ENCODE measurements at regions not wholly inside any gene's neighbourhood (a gene's known extent, or its start where the extent isn't known, plus 50 kb on each side); places are given as distances from the start of the nearest gene placed in this dataset.

DNA sequence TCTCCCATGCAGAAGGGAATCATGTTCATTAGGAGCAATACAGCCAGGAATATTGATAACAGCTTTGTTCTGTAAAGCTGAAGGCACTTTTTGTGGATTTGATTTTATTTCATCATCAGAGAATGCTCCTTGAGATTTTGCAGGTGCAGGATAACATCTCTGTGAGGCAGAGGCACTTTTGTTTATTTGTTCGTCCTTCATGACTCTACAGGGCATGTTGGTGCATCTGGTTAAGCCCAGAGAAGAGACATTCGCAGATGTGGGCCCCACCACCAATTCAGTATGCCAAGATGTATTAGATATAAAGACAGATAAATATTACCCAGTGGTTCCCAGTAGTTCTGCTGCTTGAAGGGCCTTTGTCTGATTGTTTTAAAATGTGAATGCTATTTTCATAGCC, 368.1 kb upstream of the SEMA6D start:
- no peak overlapping the region for H3K4me2 ChIP-seq (ENCODE audit: low read depth, low read length)
- ATAC-seq (ENCODE audit: low read depth) (no peak), DNase-seq (no peak)
- dilution Hi-C loops (cut with HindIII; ENCODE audit: low sequenced_read_pairs, unreplicated experiment) (no loop called here), intact Hi-C loops (cut with micrococcal nuclease) (no loop called here), in situ Hi-C loops (cut with MboI; ENCODE audit: low sequenced_read_pairs) (no loop called here)
- H3K9me1 ChIP-seq (ENCODE audit: insufficient read depth, low read length) = no peaks in the 10 kb centered on the region
- H2AFZ ChIP-seq (replicated peaks; ENCODE audit: low read length, poor library complexity) = no peak overlapping the region
- no peak overlapping the region for H2BK5ac ChIP-seq (ENCODE audit: low read depth, low read length, poor library complexity, severe bottlenecking)
- no peak overlapping the region for H2BK15ac ChIP-seq (ENCODE audit: low read depth, low read length)
- peaks cover 2% of the 10 kb centered on the region; the same call in 1 of the 2 replicates for H3K4me1 ChIP-seq (ENCODE audit: control insufficient read depth, insufficient read depth, low read length)
- no peak overlapping the region for H2AK5ac ChIP-seq (ENCODE audit: low read depth, low read length)
- POLR2A ChIA-PET (ENCODE audit: unreplicated experiment) = no interaction called here
- H3K23ac ChIP-seq (ENCODE audit: low read depth, low read length) = no peak overlapping the region
- no peak overlapping the region for H3K4me3 ChIP-seq (ENCODE audit: insufficient read depth, low read depth, low read length)
- H3K4ac ChIP-seq (ENCODE audit: low read depth, low read length) = no peak overlapping the region
- no TSS peak for BruUV-seq (replicated peaks)
- CTCF ChIA-PET = no interaction called here
- no peak overlapping the region for H2BK120ac ChIP-seq (ENCODE audit: low read depth, low read length)
- no peaks in the 10 kb centered on the region for H3K79me1 ChIP-seq (ENCODE audit: low read depth in 1 of 2, low read length in 2 of 2)
- H3K27ac ChIP-seq (ENCODE audit: insufficient read depth, low read length) = no peak overlapping the region
- H3K27me3 ChIP-seq (ENCODE audit: control insufficient read depth, insufficient read depth, low read length) = no peaks in the 10 kb centered on the region
- no peak overlapping the region for H4K91ac ChIP-seq (ENCODE audit: insufficient read depth, low read depth, low read length)
- H4K5ac ChIP-seq (ENCODE audit: low read depth, low read length) = no peak overlapping the region
- TF ChIP-seq CEBPB (IDR thresholded peaks at IDR 0.05; ENCODE audit: low read depth, low read length) = no peak
- TF ChIP-seq, protein P1, sequence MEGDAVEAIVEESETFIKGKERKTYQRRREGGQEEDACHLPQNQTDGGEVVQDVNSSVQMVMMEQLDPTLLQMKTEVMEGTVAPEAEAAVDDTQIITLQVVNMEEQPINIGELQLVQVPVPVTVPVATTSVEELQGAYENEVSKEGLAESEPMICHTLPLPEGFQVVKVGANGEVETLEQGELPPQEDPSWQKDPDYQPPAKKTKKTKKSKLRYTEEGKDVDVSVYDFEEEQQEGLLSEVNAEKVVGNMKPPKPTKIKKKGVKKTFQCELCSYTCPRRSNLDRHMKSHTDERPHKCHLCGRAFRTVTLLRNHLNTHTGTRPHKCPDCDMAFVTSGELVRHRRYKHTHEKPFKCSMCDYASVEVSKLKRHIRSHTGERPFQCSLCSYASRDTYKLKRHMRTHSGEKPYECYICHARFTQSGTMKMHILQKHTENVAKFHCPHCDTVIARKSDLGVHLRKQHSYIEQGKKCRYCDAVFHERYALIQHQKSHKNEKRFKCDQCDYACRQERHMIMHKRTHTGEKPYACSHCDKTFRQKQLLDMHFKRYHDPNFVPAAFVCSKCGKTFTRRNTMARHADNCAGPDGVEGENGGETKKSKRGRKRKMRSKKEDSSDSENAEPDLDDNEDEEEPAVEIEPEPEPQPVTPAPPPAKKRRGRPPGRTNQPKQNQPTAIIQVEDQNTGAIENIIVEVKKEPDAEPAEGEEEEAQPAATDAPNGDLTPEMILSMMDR (conservative IDR thresholded peaks at IDR 0.05; ENCODE audit: low read depth, low read length) = no peak
- no peak overlapping the region for H3K56ac ChIP-seq (ENCODE audit: extremely low read depth, insufficient read depth, low read length)
- no peaks in the 10 kb centered on the region for H3K9me3 ChIP-seq (ENCODE audit: control insufficient read depth, insufficient read depth, low read length)
- no peak overlapping the region for H2AK9ac ChIP-seq (replicated peaks; ENCODE audit: low read depth, low read length, poor library complexity)
- H3K14ac ChIP-seq (replicated peaks; ENCODE audit: low read depth, low read length) = no peak overlapping the region
- no CpG with 5 or more reads among the region's 2 CpGs for WGBS, 2 experiments (ENCODE audit: extremely low coverage in 2 of 2, insufficient read length in 1 of 2)
- H3K9ac ChIP-seq (ENCODE audit: low read depth, low read length) = no peak overlapping the region
- no peaks in the 10 kb centered on the region for H3K36me3 ChIP-seq (ENCODE audit: control insufficient read depth, insufficient read depth, low read length)
- no peaks in the 10 kb centered on the region for H4K20me1 ChIP-seq (ENCODE audit: insufficient read depth, low read length)
- H4K8ac ChIP-seq (ENCODE audit: low read depth in 2 of 2, low read length in 2 of 2) = no peak overlapping the region
- no peak overlapping the region for H3K18ac ChIP-seq (ENCODE audit: low read depth, low read length)
- H2BK20ac ChIP-seq (ENCODE audit: low read depth, low read length) = no peak overlapping the region

Measured in IMR-90 (cell line).